ENCODE measurements at regions not wholly inside any gene's neighbourhood (a gene's known extent, or its start where the extent isn't known, plus 50 kb on each side); places are given as distances from the start of the nearest gene placed in this dataset.

GRCh38 chr1:42096554-42096953 is 56.7 kb upstream of the GUCA2B start:
- no peak for DNase-seq

- DNase-seq = no peak
Observed at GRCh38 chr1:42089246-42089645, 64.0 kb upstream of the GUCA2B start.

GRCh38 chr1:42086146-42086545 is 67.1 kb upstream of the GUCA2B start:
- no peak for DNase-seq

GRCh38 chr1:42085596-42085995 is 67.6 kb upstream of the GUCA2B start:
- DNase-seq = no peak

GRCh38 chr1:42081475-42081874 is 71.7 kb upstream of the GUCA2B start:
- DNase-seq = no peak

- no peak for DNase-seq
Observed at GRCh38 chr1:42075179-42075578, 78.0 kb upstream of the GUCA2B start.

GRCh38 chr1:42070996-42071395 is 82.2 kb upstream of the GUCA2B start:
- no peak for DNase-seq

GRCh38 chr1:42057800-42058199 is 95.4 kb upstream of the GUCA2B start:
- DNase-seq = no peak

- DNase-seq = no peak
Observed at GRCh38 chr1:42056460-42056859, 96.8 kb upstream of the GUCA2B start.

- no peak for DNase-seq
Observed at GRCh38 chr1:42055061-42055460, 98.1 kb upstream of the GUCA2B start.

- no peak for DNase-seq
Observed at GRCh38 chr1:42052072-42052699, 101.0 kb upstream of the GUCA2B start.

- no peak for DNase-seq
Observed at GRCh38 chr1:42047508-42047880, 105.7 kb upstream of the GUCA2B start.

GRCh38 chr1:42046761-42047507 is 106.3 kb upstream of the GUCA2B start:
- DNase-seq = no peak

- no peak for DNase-seq
Observed at GRCh38 chr1:42044346-42044745, 108.9 kb upstream of the GUCA2B start.

- no peak for DNase-seq
Observed at GRCh38 chr1:42043811-42044210, 109.4 kb upstream of the GUCA2B start.

- no peak for DNase-seq
Observed at GRCh38 chr1:42043182-42043581, 110.0 kb upstream of the GUCA2B start.

GRCh38 chr1:42041031-42041430 is 112.2 kb upstream of the GUCA2B start:
- no peak for DNase-seq

GRCh38 chr1:42040159-42040558 is 113.1 kb upstream of the GUCA2B start:
- DNase-seq = no peak

- DNase-seq = no peak
Observed at GRCh38 chr1:42038261-42038660, 114.9 kb upstream of the GUCA2B start.

- DNase-seq = no peak
Observed at GRCh38 chr1:42037586-42037985, 115.6 kb upstream of the GUCA2B start.

GRCh38 chr1:42037161-42037560 is 116.0 kb upstream of the GUCA2B start:
- no peak for DNase-seq

- peak; percentile 89 for DNase-seq
Observed at GRCh38 chr1:42035830-42036604, 117.2 kb upstream of the GUCA2B start.

- peak; percentile 68 for DNase-seq
Observed at GRCh38 chr1:42035205-42035829, 116.6 kb upstream of the HIVEP3 start.

GRCh38 chr1:42034426-42034825 is 115.7 kb upstream of the HIVEP3 start:
- no peak for DNase-seq

Data from GDM1 (cell line).